ENCODE measurements at regions not wholly inside any gene's neighbourhood (a gene's known extent, or its start where the extent isn't known, plus 50 kb on each side); places are given as distances from the start of the nearest gene placed in this dataset.

DNA sequence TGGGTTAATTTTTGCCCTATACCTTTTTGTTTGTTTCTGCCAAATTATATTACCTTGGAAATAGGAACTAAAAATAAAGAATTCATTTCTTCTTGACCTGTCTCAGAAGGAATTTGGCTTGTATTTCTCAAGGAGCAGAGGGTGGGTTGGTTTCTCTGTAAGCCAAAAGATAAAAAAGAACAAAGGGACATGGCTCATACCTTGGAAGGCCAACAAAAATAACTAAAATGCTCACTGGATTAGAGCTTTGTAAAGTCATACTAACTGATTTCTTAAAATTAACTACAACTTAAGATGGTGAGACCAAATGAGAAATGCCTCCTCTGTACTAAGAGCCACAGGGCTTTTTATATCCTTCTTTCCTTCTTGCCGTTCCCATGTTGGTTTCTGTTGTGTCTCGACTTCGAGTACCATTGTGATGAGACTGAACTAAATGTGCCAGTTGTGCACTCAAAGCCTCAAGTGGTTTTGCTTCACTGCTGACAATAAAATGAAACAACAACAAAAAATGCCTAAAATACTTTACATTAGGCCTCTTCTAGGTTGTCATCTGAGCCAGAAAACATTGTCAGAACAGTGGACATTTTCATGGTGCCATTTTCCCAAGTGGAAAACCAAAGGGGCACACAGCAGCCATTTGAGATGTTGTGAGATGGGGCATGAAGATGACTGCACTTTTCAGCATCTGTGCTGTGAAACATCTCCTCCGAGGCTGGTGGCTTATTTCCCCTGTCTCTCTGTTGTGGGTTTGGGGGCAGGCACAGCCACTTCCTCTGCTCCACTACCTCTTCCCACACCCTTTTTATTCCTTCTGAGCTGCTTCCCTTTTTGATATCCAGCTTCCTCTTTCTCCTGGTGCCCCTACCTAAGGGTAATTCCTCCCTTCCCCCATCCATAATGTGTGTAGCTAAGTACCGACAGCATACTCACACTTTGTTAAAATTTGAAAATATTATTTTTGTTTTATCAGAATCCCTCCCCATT lies 51.8 kb upstream of the AGR3 start:
- TF ChIP-seq, protein P1, sequence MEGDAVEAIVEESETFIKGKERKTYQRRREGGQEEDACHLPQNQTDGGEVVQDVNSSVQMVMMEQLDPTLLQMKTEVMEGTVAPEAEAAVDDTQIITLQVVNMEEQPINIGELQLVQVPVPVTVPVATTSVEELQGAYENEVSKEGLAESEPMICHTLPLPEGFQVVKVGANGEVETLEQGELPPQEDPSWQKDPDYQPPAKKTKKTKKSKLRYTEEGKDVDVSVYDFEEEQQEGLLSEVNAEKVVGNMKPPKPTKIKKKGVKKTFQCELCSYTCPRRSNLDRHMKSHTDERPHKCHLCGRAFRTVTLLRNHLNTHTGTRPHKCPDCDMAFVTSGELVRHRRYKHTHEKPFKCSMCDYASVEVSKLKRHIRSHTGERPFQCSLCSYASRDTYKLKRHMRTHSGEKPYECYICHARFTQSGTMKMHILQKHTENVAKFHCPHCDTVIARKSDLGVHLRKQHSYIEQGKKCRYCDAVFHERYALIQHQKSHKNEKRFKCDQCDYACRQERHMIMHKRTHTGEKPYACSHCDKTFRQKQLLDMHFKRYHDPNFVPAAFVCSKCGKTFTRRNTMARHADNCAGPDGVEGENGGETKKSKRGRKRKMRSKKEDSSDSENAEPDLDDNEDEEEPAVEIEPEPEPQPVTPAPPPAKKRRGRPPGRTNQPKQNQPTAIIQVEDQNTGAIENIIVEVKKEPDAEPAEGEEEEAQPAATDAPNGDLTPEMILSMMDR (IDR thresholded peaks at IDR 0.05), result no peak
- TF ChIP-seq POLR2A (IDR thresholded peaks at IDR 0.05), result no peak

Measured in uterus (tissue), 2 donors.